Mesodermal cell (in vitro differentiated cells): ENCODE measurements at regions not wholly inside any gene's neighbourhood (a gene's known extent, or its start where the extent isn't known, plus 50 kb on each side); places are given as distances from the start of the nearest gene placed in this dataset.

Experiments
- H3K27ac ChIP-seq: 2 replicates; pipeline ENCODE4 v1.7.0; 2013; ENCODE audit warnings: mild to moderate bottlenecking, low read depth, low read length, moderate library complexity; ENCODE audit not compliant: severe bottlenecking
- H3K36me3 ChIP-seq: 2 replicates; pipeline ENCODE4 v1.7.1; 2013; ENCODE audit warnings: mild to moderate bottlenecking, low read length, moderate library complexity; ENCODE audit not compliant: control insufficient read depth, insufficient read depth
- H3K4me1 ChIP-seq: one replicate; pipeline ENCODE4 v1.7.1; 2013; ENCODE audit warnings: mild to moderate bottlenecking, low read length; ENCODE audit not compliant: insufficient read depth, control insufficient read depth, poor library complexity, severe bottlenecking
- H3K4me3 ChIP-seq: 2 replicates; pipeline ENCODE4 v1.7.0; 2013; ENCODE audit warnings: low read length, control low read depth, mild to moderate bottlenecking; ENCODE audit not compliant: insufficient read depth, poor library complexity, severe bottlenecking; ENCODE audit errors: extremely low read depth
- H3K9me3 ChIP-seq: 2 replicates; pipeline ENCODE4 v1.7.1; 2013; ENCODE audit warnings: mild to moderate bottlenecking, low read length, moderate library complexity; ENCODE audit not compliant: control insufficient read depth
- WGBS, 2 experiments: methylation state at CpG; one replicate each; pipeline ENCODE4 v1.1.5; 2013; ENCODE audit warnings: missing lambda C conversion rate in 2 of 2; ENCODE audit not compliant: insufficient coverage in 2 of 2; 5-methylcytosine and 5-hydroxymethylcytosine counted together

DNA sequence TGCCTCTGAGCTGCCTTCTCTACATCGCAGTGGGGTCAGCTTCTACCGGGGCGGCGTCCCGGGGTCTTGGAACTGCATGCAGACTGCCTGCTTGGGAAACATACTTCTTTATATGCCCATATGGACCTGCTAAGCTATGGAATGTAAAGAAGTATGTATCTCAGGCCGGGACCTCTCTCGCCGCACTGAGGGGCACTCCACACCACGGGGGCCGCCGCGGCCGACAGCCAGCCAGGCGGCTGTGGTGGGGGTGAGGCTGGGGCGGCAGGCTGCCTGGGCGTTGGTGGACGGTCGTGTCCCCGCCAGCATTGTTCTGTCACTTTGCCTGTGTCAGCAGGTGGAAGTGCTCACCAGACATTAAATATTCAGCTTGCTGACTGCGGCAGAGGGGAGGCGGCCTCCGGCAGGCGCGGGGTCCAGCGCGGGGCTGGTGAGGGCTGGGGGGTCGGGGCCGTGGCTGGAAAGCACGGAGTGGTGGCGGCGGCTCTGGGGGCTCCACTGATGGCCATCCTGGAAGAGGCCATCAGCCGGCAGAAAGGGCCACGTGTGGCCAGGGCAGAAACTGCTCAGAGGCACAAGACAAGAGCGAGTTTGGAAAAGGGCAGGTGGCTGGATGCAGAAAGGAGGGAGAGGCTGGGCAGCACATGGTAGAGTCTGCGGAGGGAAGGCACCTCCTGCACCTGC lies 78.6 kb upstream of the GATA5 start:
- no peak overlapping the region for H3K27ac ChIP-seq
- peaks cover under 1% of the 10 kb centered on the region for H3K4me1 ChIP-seq
- no peak overlapping the region for H3K4me3 ChIP-seq
- no peaks in the 10 kb centered on the region for H3K9me3 ChIP-seq
- 89 to 95% methylated on average over 30 of the region's 35 CpGs for WGBS, 2 experiments
- H3K36me3 ChIP-seq, result no peaks in the 10 kb centered on the region

DNA sequence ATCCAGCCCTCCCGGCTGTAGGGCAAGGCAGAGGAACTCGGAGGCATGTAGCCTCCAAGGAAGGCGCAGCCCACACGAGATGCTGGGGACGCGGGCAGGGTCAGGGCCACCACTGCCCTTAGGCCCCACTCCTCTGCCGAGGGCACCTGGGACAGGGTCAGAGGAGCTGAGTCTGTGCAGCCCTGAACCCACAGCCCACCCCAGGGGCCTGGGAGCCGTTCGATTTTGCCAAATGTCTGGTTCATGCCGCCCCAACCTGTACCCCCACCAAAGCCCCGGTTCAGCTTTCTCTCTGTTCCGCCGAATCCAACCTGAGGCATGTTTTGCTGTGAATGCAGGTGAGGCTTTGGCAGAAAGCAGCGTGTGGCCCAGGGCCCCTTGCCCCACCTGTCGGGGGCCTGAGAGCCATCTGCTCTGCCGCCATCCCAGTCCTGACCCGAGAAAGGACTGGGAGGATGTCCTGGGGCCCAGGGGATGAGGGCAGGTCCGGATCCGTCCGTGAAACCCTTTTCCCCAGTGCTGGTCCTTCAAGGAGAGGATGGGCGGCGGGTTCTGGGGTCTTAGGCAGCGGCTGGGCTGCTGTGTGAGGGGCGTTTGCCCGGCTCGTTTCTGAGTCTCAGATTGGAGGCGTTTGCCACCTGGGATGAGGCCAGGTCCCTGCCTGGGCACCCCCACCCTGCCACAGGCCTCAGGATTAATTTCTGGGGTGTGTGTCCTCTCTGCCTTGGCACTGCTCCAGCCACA lies 79.3 kb upstream of the GATA5 start:
- no peaks in the 10 kb centered on the region for H3K36me3 ChIP-seq
- no peak overlapping the region for H3K27ac ChIP-seq
- H3K4me3 ChIP-seq, result no peak overlapping the region
- 86 to 90% methylated on average over 25 to 27 of the region's 27 CpGs for WGBS, 2 experiments
- no peaks in the 10 kb centered on the region for H3K4me1 ChIP-seq
- H3K9me3 ChIP-seq, result no peaks in the 10 kb centered on the region

DNA sequence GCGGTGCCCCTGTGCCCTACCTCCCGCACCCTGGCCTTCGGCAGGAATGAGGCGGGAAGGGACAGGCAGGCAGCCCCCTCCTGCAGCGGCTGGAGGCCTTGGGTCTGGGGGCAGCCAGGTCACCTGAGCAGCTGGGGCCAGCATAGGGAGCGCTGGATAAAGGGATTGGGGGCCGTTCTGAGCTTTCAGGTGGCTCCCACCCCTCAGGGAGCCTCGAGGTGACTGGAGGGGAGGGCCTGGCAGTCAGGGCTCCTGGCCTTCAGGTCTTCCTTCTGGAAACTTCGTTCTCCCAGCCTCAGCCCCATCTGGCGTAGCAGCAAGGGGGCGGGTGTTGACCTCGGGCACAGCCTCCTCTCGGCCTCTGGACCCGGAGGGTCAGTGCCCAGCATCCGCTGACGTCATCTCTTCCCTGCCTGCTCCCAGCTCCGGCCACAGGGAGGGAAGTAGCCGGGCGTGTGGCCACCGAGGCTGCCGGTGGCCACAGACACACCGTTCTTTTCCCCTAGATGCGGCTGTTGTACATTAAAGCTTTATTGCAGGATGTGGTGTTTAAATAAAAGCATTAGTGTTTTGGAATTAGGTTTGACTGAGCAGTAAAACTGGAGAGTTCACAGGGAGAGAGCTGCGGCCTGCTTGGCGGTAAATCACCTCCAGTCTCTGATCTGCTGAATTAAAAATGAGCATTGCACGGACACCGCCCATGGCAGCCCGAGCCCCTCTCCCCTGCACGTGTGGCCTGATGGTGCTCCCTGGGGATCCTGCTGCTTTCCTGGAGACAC lies 80.0 kb upstream of the GATA5 start:
- H3K27ac ChIP-seq, result no peak overlapping the region
- no peaks in the 10 kb centered on the region for H3K36me3 ChIP-seq
- H3K4me1 ChIP-seq, result no peaks in the 10 kb centered on the region
- H3K4me3 ChIP-seq, result no peak overlapping the region
- 89 to 93% methylated on average over 26 to 28 of the region's 29 CpGs for WGBS, 2 experiments
- no peaks in the 10 kb centered on the region for H3K9me3 ChIP-seq

DNA sequence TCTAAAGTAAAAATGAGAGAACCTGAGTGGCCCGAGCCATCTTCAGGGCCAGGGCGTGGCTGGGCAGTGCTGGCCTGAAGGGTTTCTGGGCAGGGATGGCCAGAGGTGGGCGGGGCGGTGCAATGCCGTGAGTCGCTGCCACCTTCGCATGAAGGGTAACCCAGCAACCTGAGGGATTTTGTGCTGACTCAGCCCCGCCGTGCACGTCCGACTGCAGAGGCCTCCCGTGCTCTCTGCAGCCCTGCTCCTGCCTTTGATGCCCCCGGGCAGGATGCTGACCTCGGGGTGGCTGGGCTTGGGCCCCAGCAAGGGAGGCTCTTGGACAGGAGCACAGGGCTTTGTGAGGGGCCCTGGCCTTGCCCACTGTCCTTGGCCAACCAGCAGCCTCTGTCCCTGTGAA lies 81.7 kb upstream of the GATA5 start:
- WGBS, 2 experiments, result 82 to 84% methylated on average over 14 of the region's 14 CpGs

DNA sequence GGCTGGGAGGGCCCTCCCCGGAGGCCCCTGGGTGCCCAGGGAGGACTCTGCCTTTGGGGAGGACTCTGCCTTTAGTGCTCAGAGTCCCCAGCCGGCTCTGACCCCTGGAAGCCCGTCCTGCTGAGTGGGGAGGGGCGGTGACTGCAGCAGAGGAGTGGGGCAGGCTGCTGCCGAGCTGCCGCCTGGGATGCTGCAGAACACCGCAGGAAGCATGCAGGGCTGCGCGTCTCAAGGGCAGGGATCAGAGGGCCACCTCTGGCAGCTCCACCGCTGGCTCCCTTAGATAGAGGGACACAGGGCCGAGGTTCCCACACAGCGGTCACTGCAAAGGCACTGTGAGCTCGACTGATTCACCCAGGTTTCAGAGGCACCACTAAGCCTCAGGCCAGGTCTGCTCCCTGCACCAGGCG lies 82.2 kb upstream of the GATA5 start:
- 70 to 76% methylated on average over 12 to 13 of the region's 14 CpGs for WGBS, 2 experiments
- Histone ChIP-seq H3K4me1 (no peaks in the 10 kb centered on the region), H3K27ac (no peak overlapping the region)

More for the DNA sequence above, 81.7 kb upstream of the GATA5 start:
- H3K9me3 ChIP-seq, result no peaks in the 10 kb centered on the region
- no peaks in the 10 kb centered on the region for H3K36me3 ChIP-seq
- H3K4me3 ChIP-seq, result no peak overlapping the region
- no peaks in the 10 kb centered on the region for H3K4me1 ChIP-seq
- H3K27ac ChIP-seq, result no peak overlapping the region

DNA sequence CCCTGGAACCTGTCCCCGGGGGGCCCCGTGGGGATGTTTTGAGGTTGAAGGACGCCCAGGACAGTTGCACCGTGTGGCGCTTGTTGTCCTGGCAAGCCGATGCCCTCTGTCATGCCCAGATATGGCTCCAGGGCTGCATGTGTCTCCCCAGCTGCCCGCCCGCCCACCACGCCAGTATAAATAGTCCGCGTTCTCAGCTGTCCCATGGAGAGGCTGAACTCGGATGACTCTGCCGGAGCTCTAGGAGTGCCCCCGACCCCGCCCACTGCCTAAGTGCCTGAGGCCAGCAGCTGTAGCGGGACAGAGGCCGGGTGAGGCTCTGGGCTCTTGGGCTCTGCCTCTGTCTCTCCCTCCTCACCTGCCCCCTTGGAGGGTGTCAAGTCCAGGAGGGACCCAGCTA lies 83.0 kb upstream of the GATA5 start:
- H3K9me3 ChIP-seq, result no peaks in the 10 kb centered on the region
- no peaks in the 10 kb centered on the region for H3K36me3 ChIP-seq
- 67 to 72% methylated on average over 13 to 17 of the region's 17 CpGs for WGBS, 2 experiments
- no peak overlapping the region for H3K4me3 ChIP-seq
- no peaks in the 10 kb centered on the region for H3K4me1 ChIP-seq
- no peak overlapping the region for H3K27ac ChIP-seq

More for the DNA sequence above, 82.2 kb upstream of the GATA5 start:
- H3K9me3 ChIP-seq, result no peaks in the 10 kb centered on the region
- H3K4me3 ChIP-seq, result no peak overlapping the region
- H3K36me3 ChIP-seq, result no peaks in the 10 kb centered on the region

DNA sequence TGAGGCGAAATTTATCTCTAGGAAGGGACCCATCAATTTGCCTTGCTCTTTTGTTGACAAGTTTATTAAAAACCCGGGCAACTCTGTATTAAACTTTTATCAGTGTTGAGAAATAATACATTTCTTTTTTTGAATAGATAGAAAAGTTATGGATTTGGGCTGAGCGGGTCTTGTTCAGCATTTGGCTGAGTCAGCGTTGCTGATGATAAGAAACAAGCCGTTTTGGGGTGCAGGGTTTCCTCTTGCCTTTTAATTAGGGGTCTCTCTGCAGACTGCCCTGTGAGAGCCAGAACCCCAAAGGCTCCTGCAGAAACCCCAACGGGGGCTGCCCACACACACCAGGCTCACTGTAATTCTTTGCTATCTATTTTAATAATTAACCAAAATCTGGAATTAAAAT lies 82.1 kb upstream of the SLCO4A1 start:
- WGBS, 2 experiments, result 84 to 100% methylated on average over 2 to 3 of the region's 6 CpGs
- Histone ChIP-seq H3K36me3 (no peaks in the 10 kb centered on the region), H3K4me1 (no peaks in the 10 kb centered on the region), H3K27ac (no peak overlapping the region), H3K9me3 (no peaks in the 10 kb centered on the region), H3K4me3 (no peak overlapping the region)

DNA sequence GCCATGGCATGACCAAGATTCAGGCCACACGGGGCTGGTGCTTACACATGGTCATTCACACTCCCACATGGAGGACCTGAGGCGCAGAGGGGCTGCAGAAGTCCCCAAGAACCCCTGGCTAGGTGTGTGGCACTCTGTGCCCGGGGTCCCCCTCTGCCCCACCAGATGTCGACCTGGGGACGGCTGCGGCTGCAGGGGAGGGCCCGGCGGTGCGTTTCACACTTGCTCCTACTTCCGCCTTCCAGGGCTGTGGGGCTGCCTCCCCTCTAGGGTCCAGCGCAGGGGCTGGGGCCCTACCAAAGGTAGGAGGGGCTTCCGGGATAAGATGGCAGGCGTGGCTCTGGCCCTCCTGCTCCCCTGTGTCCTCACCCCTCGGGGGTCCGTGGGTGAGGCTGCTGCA lies 81.1 kb upstream of the SLCO4A1 start:
- Histone ChIP-seq H3K4me3 (no peak overlapping the region), H3K9me3 (no peaks in the 10 kb centered on the region), H3K4me1 (no peaks in the 10 kb centered on the region), H3K36me3 (no peaks in the 10 kb centered on the region), H3K27ac (no peak overlapping the region)
- WGBS, 2 experiments, result 88 to 89% methylated on average over 9 to 15 of the region's 15 CpGs

DNA sequence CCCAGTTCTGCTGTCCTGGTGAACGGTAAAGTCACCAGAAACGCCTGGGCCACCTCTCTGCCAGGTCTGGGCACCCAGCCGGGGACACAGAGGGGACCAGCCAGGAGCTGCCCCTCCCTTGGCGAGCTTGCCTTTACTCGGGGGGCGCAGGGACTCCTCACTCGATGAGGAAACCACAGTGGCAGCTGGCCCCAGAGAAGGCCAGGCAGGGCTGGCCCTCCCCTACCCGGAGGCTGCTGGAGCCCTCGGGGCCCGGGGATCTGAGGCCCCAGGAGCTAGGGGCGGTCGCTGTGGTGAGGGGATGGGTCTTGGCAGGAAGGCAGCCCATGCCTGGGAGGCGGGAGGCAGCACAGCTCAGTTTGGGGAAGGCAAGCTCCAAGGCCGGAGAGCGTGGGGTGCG lies 80.4 kb upstream of the SLCO4A1 start:
- H3K4me1 ChIP-seq, result no peaks in the 10 kb centered on the region
- no peaks in the 10 kb centered on the region for H3K9me3 ChIP-seq
- H3K4me3 ChIP-seq, result no peak overlapping the region
- no peak overlapping the region for H3K27ac ChIP-seq
- 62 to 68% methylated on average over 13 to 14 of the region's 16 CpGs for WGBS, 2 experiments
- no peaks in the 10 kb centered on the region for H3K36me3 ChIP-seq

DNA sequence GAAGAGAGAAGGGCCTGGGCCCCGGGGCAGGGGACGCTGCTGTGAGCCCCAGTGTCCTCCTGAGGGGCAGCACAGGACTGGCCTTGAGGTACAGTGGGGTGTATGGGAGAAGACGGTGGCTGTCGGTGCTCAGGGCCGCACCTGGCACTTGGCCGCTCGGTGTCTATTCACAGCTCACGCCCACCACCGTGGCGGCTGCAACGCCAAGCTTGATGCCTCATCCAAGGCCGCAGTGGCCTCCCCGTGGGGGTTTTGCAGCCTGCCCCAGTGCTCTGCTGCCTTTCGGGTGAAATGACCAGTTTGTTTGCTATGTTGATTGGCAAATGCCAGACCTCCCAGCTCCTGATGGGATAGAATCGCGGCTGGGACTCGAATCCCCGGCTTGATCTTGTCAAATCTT lies 79.5 kb upstream of the SLCO4A1 start:
- Histone ChIP-seq H3K27ac (no peak overlapping the region), H3K4me1 (no peaks in the 10 kb centered on the region), H3K4me3 (no peak overlapping the region), H3K9me3 (no peaks in the 10 kb centered on the region), H3K36me3 (no peaks in the 10 kb centered on the region)
- WGBS, 2 experiments, result 89 to 95% methylated on average over 18 of the region's 18 CpGs
